ENCODE measurements at regions not wholly inside any gene's neighbourhood (a gene's known extent, or its start where the extent isn't known, plus 50 kb on each side); places are given as distances from the start of the nearest gene placed in this dataset.

- TF ChIP-seq EZH2phosphoT487 (conservative IDR thresholded peaks at IDR 0.05; ENCODE audit: low read length): no peak
- TF ChIP-seq, protein P1, sequence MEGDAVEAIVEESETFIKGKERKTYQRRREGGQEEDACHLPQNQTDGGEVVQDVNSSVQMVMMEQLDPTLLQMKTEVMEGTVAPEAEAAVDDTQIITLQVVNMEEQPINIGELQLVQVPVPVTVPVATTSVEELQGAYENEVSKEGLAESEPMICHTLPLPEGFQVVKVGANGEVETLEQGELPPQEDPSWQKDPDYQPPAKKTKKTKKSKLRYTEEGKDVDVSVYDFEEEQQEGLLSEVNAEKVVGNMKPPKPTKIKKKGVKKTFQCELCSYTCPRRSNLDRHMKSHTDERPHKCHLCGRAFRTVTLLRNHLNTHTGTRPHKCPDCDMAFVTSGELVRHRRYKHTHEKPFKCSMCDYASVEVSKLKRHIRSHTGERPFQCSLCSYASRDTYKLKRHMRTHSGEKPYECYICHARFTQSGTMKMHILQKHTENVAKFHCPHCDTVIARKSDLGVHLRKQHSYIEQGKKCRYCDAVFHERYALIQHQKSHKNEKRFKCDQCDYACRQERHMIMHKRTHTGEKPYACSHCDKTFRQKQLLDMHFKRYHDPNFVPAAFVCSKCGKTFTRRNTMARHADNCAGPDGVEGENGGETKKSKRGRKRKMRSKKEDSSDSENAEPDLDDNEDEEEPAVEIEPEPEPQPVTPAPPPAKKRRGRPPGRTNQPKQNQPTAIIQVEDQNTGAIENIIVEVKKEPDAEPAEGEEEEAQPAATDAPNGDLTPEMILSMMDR (IDR thresholded peaks at IDR 0.05; ENCODE audit: insufficient read depth, low read length, poor library complexity, severe bottlenecking): no peak
- Histone ChIP-seq H3K9me2 (replicated peaks; ENCODE audit: insufficient read depth, low read length) (no peaks in the 10 kb centered on the region), H3F3A (ENCODE audit: insufficient read depth) (no peaks in the 10 kb centered on the region)
These were observed 267.3 kb downstream of the SNAPC1 start for GRCh38 chr14:62029569-62029924.

GRCh38 chr14:62030387-62030786 is 268.2 kb downstream of the SNAPC1 start:
- Histone ChIP-seq H3K27me3 (ENCODE audit: low read length) (no peaks in the 10 kb centered on the region), H3K4me2 (ENCODE audit: low read depth, low read length, poor library complexity, severe bottlenecking) (no peak overlapping the region), H3K79me2 (ENCODE audit: insufficient read depth, low read length) (no peaks in the 10 kb centered on the region), H3K9me2 (replicated peaks; ENCODE audit: insufficient read depth, low read length) (no peaks in the 10 kb centered on the region), H3F3A (ENCODE audit: insufficient read depth) (no peaks in the 10 kb centered on the region), H2AFZ (ENCODE audit: low read depth, low read length, severe bottlenecking) (no peak overlapping the region), H3K9ac (ENCODE audit: low read length) (no peak overlapping the region), H4K20me1 (ENCODE audit: low read depth, low read length) (no peaks in the 10 kb centered on the region), H3K9me3 (ENCODE audit: insufficient read depth, low read length) (no peaks in the 10 kb centered on the region), H3K36me3 (ENCODE audit: low read length) (no peaks in the 10 kb centered on the region), H3K27ac (ENCODE audit: low read depth, low read length) (no peak overlapping the region), H3K4me3 (ENCODE audit: insufficient read depth, low read length, poor library complexity, severe bottlenecking) (no peak overlapping the region)
- TF ChIP-seq, protein P1 (IDR thresholded peaks at IDR 0.05; ENCODE audit: insufficient read depth, low read length, poor library complexity, severe bottlenecking): no peak
- no peak for TF ChIP-seq EZH2phosphoT487 (conservative IDR thresholded peaks at IDR 0.05; ENCODE audit: low read length)

More at GRCh38 chr14:62029569-62029924, 267.3 kb downstream of the SNAPC1 start:
- Histone ChIP-seq H2AFZ (ENCODE audit: low read depth, low read length, severe bottlenecking) (no peak overlapping the region), H3K4me2 (ENCODE audit: low read depth, low read length, poor library complexity, severe bottlenecking) (no peak overlapping the region), H3K27ac (ENCODE audit: low read depth, low read length) (no peak overlapping the region), H3K4me3 (ENCODE audit: insufficient read depth, low read length, poor library complexity, severe bottlenecking) (no peak overlapping the region), H3K9me3 (ENCODE audit: insufficient read depth, low read length) (no peaks in the 10 kb centered on the region), H3K79me2 (ENCODE audit: insufficient read depth, low read length) (no peaks in the 10 kb centered on the region), H3K36me3 (ENCODE audit: low read length) (no peaks in the 10 kb centered on the region), H3K27me3 (ENCODE audit: low read length) (no peaks in the 10 kb centered on the region), H4K20me1 (ENCODE audit: low read depth, low read length) (no peaks in the 10 kb centered on the region), H3K9ac (ENCODE audit: low read length) (no peak overlapping the region)

GRCh38 chr14:62031504-62031903 is 269.3 kb downstream of the SNAPC1 start:
- Histone ChIP-seq H3K4me2 (ENCODE audit: low read depth, low read length, poor library complexity, severe bottlenecking) (no peak overlapping the region), H3K9me3 (ENCODE audit: insufficient read depth, low read length) (no peaks in the 10 kb centered on the region), H3F3A (ENCODE audit: insufficient read depth) (no peaks in the 10 kb centered on the region), H3K79me2 (ENCODE audit: insufficient read depth, low read length) (no peaks in the 10 kb centered on the region), H3K27me3 (ENCODE audit: low read length) (no peaks in the 10 kb centered on the region), H2AFZ (ENCODE audit: low read depth, low read length, severe bottlenecking) (no peak overlapping the region), H3K9me2 (replicated peaks; ENCODE audit: insufficient read depth, low read length) (no peaks in the 10 kb centered on the region), H3K4me3 (ENCODE audit: insufficient read depth, low read length, poor library complexity, severe bottlenecking) (no peak overlapping the region), H3K36me3 (ENCODE audit: low read length) (no peaks in the 10 kb centered on the region), H4K20me1 (ENCODE audit: low read depth, low read length) (no peaks in the 10 kb centered on the region), H3K9ac (ENCODE audit: low read length) (no peak overlapping the region), H3K27ac (ENCODE audit: low read depth, low read length) (no peak overlapping the region)
- TF ChIP-seq, protein P1 (IDR thresholded peaks at IDR 0.05; ENCODE audit: insufficient read depth, low read length, poor library complexity, severe bottlenecking): no peak
- TF ChIP-seq EZH2phosphoT487 (conservative IDR thresholded peaks at IDR 0.05; ENCODE audit: low read length): no peak

Data from SU-DHL-6 (cell line).